ENCODE measurements at regions not wholly inside any gene's neighbourhood (a gene's known extent, or its start where the extent isn't known, plus 50 kb on each side); places are given as distances from the start of the nearest gene placed in this dataset.
"Not testable (repeated sequence)": the region's sequence is repeated elsewhere in the genome, so short reads cannot be mapped to it uniquely, and the experiment has no call there.

DNA sequence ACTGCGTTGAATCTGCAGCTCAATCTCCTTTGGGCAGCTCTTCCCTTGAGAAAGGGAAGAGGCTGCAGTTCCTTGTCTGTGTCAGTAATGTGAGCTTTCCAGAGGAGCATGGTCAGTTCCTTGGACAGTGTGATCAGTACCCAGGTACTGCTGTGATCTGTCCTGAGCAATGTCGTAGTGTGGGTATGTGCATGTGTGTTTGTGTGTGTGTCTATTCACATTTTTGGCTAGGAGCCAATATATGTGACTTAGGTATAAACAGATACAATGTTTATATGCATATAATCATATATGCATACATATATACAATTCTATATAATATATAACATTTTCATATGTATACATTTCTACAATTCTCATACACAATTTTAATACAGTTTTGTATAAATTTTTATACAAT lies 85.4 kb upstream of the OLIG3 start:
- POLR2A ChIA-PET, result interaction anchor here (1.5 kb wide), 1 partner anchor 10 kb away, joined by 3 read pairs; no protein-coding TSS in a partner anchor
- Mint-ChIP-seq H3K4me3 (ENCODE audit: unreplicated experiment) (no peak overlapping the region), H3K36me3 (ENCODE audit: insufficient read depth, unreplicated experiment) (no peaks in the 10 kb centered on the region), H3K9me3 (ENCODE audit: unreplicated experiment) (no peaks in the 10 kb centered on the region), H3K27me3 (ENCODE audit: insufficient read depth, unreplicated experiment) (peaks cover 19% of the 10 kb centered on the region), H3K27ac (ENCODE audit: low read depth, unreplicated experiment) (no peak overlapping the region), H3K4me1 (ENCODE audit: insufficient read depth, unreplicated experiment) (no peaks in the 10 kb centered on the region)
- DNase-seq (ENCODE audit: unreplicated experiment), result no peak
- TF ChIP-seq, protein P1, sequence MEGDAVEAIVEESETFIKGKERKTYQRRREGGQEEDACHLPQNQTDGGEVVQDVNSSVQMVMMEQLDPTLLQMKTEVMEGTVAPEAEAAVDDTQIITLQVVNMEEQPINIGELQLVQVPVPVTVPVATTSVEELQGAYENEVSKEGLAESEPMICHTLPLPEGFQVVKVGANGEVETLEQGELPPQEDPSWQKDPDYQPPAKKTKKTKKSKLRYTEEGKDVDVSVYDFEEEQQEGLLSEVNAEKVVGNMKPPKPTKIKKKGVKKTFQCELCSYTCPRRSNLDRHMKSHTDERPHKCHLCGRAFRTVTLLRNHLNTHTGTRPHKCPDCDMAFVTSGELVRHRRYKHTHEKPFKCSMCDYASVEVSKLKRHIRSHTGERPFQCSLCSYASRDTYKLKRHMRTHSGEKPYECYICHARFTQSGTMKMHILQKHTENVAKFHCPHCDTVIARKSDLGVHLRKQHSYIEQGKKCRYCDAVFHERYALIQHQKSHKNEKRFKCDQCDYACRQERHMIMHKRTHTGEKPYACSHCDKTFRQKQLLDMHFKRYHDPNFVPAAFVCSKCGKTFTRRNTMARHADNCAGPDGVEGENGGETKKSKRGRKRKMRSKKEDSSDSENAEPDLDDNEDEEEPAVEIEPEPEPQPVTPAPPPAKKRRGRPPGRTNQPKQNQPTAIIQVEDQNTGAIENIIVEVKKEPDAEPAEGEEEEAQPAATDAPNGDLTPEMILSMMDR (IDR thresholded peaks at IDR 0.05; ENCODE audit: unreplicated experiment), result no peak
- BruUV-seq (replicated peaks), result no TSS peak
- CTCF ChIA-PET, result interaction anchor here (0.9 kb wide), 1 partner anchor 251 kb away, joined by 3 read pairs; no protein-coding TSS in a partner anchor
- intact Hi-C loops (cut with micrococcal nuclease), result no loop called here

DNA sequence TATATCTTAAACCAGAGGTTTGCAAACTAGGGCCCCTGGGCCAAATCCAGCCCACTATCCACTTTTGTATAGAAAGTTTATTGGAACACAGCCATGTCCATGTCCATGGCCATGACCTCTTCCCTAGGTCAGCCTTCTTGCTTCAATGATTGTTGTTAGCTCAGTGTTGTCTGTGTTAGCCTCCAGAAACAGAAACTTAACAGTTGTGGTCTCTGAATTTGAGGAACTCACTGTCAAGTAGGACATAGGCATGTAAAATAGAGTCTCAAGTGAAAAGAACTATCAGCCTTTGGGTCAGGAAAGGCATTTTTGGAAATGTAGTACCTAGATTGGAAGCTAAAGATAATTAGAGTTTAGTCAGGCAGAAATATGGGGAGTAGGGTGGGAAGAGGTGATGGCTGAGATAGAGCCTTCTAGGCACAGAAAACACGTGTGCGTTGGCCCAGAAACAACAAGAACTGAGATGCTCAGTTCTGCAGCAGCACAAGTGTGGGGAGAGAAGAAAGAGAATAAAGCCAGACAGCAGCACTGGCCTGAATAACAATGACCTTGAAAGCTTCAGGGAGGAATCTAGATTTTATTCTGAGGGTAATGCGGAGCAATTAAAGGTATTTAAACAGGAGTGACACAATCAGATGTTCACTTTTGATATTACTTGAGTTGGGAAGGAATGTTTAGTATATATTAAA lies 87.0 kb upstream of the OLIG3 start:
- TF ChIP-seq, protein P1 (IDR thresholded peaks at IDR 0.05; ENCODE audit: unreplicated experiment), result no peak
- ChIA-PET POLR2A (interaction anchor here (0.6 kb wide), 1 partner anchor 311 kb away, joined by 3 read pairs; no protein-coding TSS in a partner anchor), CTCF (interaction anchor here (0.7 kb wide), 1 partner anchor 18 kb away, joined by 4 read pairs; no protein-coding TSS in a partner anchor)
- H3K4me3 Mint-ChIP-seq (ENCODE audit: unreplicated experiment), result no peak overlapping the region
- DNase-seq (ENCODE audit: unreplicated experiment), result no peak
- no peaks in the 10 kb centered on the region for H3K9me3 Mint-ChIP-seq (ENCODE audit: unreplicated experiment)
- no peak overlapping the region for H3K27ac Mint-ChIP-seq (ENCODE audit: low read depth, unreplicated experiment)
- H3K27me3 Mint-ChIP-seq (ENCODE audit: insufficient read depth, unreplicated experiment), result peaks cover 11% of the 10 kb centered on the region
- intact Hi-C loops (cut with micrococcal nuclease), result no loop called here
- H3K36me3 Mint-ChIP-seq (ENCODE audit: insufficient read depth, unreplicated experiment), result no peaks in the 10 kb centered on the region
- no peaks in the 10 kb centered on the region for H3K4me1 Mint-ChIP-seq (ENCODE audit: insufficient read depth, unreplicated experiment)
- BruUV-seq (replicated peaks), result no TSS peak

DNA sequence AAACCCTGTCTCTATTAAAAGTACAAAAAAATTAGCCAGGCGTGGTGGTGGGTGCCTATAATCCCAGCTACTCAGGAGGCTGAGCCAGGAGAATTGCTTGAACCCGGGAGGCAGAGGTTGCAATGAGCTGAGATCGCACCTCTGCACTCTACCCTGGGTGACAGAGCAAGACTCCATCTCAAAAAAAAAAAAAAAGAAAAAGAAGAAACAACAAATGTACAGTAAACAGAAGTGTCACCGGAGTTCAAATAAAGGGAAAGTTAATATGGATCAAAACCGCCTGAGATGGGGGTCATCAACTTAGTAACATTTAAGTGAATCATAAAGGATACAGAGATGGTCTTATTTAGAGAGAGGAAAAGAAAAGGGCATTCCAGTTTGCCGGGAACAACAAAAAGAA lies 89.3 kb upstream of the OLIG3 start:
- H3K4me1 Mint-ChIP-seq (ENCODE audit: insufficient read depth, unreplicated experiment); DNase-seq (ENCODE audit: unreplicated experiment); H3K27ac Mint-ChIP-seq (ENCODE audit: low read depth, unreplicated experiment); BruUV-seq (replicated peaks); H3K36me3 Mint-ChIP-seq (ENCODE audit: insufficient read depth, unreplicated experiment); H3K27me3 Mint-ChIP-seq (ENCODE audit: insufficient read depth, unreplicated experiment); H3K9me3 Mint-ChIP-seq (ENCODE audit: unreplicated experiment); intact Hi-C loops (cut with micrococcal nuclease); POLR2A ChIA-PET; H3K4me3 Mint-ChIP-seq (ENCODE audit: unreplicated experiment): not testable (repeated sequence)
- CTCF ChIA-PET, result interaction anchor here (0.6 to 2.7 kb wide), 3 partner anchors 8 to 114 kb away, joined by 3 to 6 read pairs (median 3); no protein-coding TSS in a partner anchor

DNA sequence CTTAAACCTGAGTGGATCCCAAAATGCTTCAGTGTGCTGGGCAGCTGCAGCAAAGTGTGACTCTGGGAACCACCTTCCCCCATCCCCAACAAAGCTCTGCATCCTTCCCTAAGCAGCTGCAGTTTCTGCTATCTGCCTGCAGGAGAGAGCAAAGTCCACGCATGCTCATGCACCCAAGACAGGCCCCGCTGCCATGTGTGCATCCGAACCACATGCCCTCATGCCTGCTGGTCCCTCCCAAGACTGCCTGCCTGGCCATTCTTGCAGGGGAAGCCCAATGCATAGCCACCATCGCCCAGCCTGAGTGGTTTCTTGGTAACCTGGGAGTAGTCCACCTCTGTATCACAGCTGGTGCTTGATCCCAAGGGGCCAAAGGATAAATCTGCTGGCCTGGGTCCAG lies 94.3 kb upstream of the OLIG3 start:
- no peak for DNase-seq (ENCODE audit: unreplicated experiment)
- no peaks in the 10 kb centered on the region for H3K4me1 Mint-ChIP-seq (ENCODE audit: insufficient read depth, unreplicated experiment)
- H3K36me3 Mint-ChIP-seq (ENCODE audit: insufficient read depth, unreplicated experiment), result no peaks in the 10 kb centered on the region
- POLR2A ChIA-PET, result no interaction called here
- H3K9me3 Mint-ChIP-seq (ENCODE audit: unreplicated experiment), result peaks cover 18% of the 10 kb centered on the region
- H3K27me3 Mint-ChIP-seq (ENCODE audit: insufficient read depth, unreplicated experiment), result no peaks in the 10 kb centered on the region
- no peak overlapping the region for H3K4me3 Mint-ChIP-seq (ENCODE audit: unreplicated experiment)
- CTCF ChIA-PET, result interaction anchor here (0.6 kb wide), 1 partner anchor 168 kb away, joined by 3 read pairs; no protein-coding TSS in a partner anchor
- no peak overlapping the region for H3K27ac Mint-ChIP-seq (ENCODE audit: low read depth, unreplicated experiment)
- no TSS peak for BruUV-seq (replicated peaks)
- TF ChIP-seq, protein P1 (IDR thresholded peaks at IDR 0.05; ENCODE audit: unreplicated experiment), result no peak
- intact Hi-C loops (cut with micrococcal nuclease), result no loop called here

Measured in MCF 10A (cell line).